Epithelial cell of esophagus (primary cell): ENCODE measurements at regions not wholly inside any gene's neighbourhood (a gene's known extent, or its start where the extent isn't known, plus 50 kb on each side); places are given as distances from the start of the nearest gene placed in this dataset.

Experiments used
- DNase-seq: peaks from one replicate; pipeline ENCODE4 v3.0.0; 2010; ENCODE audit warnings: low read depth
- H3K4me3 ChIP-seq: 2 replicates; pipeline ENCODE4 v1.5.1; 2011; ENCODE audit warnings: mild to moderate bottlenecking, low read length, control low read depth
- TF ChIP-seq, protein P1 (sequence below): IDR thresholded peaks from 2 replicates; pipeline ENCODE4 v1.5.1; 2011; ENCODE audit warnings: low read depth, mild to moderate bottlenecking, low read length, control low read depth, inconsistent platforms; ENCODE audit not compliant: insufficient read depth; ENCODE audit errors: missing control alignments

DNA sequence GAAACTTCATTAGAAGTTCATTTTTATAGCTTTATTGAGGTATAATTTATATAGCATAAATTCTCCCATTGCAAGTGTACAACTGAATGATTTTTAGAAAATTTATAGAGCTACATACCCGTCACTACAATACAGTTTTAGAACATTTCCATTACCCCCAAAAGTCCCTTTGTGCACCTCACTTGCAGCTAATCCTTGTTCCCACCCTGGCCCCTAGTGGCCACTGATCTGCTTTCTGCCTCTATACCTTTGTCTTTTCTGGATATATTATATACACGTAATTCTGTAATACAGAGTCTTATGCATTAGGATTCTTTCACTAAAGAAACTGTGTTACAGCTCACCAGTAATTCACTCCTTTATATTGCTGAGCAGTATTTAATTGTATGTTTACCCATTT lies 145.1 kb upstream of the DIO2 start:
- TF ChIP-seq, protein P1, sequence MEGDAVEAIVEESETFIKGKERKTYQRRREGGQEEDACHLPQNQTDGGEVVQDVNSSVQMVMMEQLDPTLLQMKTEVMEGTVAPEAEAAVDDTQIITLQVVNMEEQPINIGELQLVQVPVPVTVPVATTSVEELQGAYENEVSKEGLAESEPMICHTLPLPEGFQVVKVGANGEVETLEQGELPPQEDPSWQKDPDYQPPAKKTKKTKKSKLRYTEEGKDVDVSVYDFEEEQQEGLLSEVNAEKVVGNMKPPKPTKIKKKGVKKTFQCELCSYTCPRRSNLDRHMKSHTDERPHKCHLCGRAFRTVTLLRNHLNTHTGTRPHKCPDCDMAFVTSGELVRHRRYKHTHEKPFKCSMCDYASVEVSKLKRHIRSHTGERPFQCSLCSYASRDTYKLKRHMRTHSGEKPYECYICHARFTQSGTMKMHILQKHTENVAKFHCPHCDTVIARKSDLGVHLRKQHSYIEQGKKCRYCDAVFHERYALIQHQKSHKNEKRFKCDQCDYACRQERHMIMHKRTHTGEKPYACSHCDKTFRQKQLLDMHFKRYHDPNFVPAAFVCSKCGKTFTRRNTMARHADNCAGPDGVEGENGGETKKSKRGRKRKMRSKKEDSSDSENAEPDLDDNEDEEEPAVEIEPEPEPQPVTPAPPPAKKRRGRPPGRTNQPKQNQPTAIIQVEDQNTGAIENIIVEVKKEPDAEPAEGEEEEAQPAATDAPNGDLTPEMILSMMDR: peak; percentile 46
- DNase-seq: peak; percentile 8
- no peak overlapping the region for H3K4me3 ChIP-seq

DNA sequence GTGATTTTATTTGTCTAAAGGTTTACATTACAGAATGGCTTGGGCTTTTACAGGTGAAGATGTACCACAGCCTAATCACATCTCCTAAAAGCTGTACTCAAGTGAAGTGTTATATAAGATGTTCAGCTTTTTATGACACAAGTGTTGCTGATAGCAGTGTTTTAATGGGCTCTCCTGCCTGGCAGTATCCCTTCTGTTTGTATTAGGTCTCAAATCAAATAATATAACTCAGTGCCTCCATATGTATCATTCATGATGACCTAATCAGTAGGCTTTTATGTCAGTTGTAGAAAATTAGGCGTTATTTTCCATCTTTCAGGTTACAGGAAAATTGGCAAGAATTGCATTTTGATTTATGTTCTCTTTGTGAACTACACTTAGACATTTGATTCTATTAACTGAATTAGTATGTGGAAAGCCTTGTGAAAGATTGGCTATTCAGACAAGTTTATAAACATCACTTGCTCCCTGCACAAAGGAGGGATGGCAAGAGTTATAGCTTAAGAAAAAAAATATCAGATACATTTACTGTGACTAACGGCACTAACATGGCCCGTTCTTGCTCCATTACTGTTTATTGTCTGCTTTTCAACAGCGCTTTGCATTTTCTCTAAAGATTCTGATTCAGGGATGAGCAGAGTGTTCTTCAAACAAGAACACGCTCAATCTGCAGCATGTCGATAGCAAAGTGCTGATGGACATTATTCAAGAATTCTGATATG lies 143.7 kb upstream of the DIO2 start:
- TF ChIP-seq, protein P1: no peak
- H3K4me3 ChIP-seq: no peak overlapping the region
- no peak for DNase-seq

DNA sequence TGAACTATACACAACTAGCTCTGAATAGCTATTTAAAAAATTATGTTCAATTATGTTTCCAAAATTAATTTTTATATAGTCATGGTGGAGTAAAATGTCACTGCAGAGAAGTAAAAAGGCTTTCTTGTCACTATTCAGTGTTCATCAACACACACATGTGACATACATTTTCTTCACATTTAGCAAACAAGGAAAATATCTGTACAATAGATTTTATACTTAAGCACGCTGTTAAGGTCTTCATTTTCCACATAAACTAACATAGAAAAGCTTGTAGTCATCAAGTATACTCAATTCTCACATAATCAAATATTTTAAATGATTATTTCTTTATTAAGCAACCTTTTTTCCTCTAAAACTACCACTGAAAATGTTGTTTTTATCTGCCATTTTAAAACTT lies 141.2 kb upstream of the DIO2 start:
- TF ChIP-seq, protein P1: no peak
- DNase-seq: no peak
- H3K4me3 ChIP-seq: no peak overlapping the region

DNA sequence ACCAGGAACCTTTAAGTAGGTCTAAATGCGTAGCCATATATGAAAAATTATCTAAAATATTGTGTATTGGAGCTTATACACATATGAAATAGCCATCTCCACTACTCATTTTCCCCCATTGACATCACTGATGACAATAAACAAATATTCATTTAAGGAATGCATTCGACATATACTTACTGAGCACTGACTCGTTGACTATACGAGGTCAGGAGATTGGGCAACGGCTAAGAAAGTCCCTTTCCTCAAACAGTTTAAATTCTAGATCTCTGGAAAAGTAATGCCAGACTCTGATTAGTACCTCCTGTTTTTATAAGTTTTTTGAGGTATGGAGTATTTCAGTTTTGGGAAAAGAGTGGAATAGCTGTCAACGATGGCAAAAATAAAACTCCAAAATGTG lies 139.4 kb upstream of the DIO2 start:
- peak; percentile 12 for DNase-seq
- no peak overlapping the region for H3K4me3 ChIP-seq
- TF ChIP-seq, protein P1: no peak

DNA sequence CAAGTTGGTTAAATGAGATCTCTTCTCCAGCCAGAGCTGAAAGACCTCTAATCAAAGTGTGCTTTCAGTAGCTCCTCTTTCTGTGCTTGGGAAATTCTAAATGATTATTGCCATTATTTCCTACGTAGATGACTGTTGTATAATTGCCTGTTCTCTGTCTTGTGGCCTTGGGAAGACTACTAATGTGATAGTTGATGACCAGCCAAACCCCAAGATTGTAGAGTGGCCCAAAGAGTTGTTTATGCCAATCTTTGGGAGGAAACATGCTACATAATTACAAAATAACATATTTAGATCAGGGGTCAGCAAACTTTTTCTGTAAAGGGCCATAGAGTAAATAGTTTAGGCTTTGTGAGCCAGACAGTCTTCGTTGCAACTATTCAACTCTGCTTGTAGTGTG lies 135.1 kb upstream of the DIO2 start:
- TF ChIP-seq, protein P1: no peak
- no peak for DNase-seq

DNA sequence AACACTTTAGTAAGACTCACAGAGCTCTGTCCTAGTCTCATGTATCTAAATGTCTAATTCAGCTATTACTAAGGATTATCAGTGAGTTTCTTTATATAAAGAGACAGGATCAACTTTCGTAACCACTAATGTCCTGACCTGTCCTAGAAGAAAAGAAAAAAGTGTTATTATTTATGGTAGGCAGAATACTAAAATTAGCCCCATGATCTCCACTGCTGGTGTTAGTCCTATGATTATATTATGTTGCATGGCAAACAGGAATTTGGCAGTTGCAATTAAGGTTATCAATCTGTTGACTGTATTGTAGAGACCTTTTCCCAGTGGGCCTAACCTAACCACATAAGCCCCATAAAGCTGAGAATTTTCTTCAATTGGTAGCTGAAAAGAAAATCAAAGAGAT lies 132.9 kb upstream of the DIO2 start:
- TF ChIP-seq, protein P1: no peak
- DNase-seq: no peak
- no peak overlapping the region for H3K4me3 ChIP-seq

More for the DNA sequence above, 135.1 kb upstream of the DIO2 start:
- no peak overlapping the region for H3K4me3 ChIP-seq

DNA sequence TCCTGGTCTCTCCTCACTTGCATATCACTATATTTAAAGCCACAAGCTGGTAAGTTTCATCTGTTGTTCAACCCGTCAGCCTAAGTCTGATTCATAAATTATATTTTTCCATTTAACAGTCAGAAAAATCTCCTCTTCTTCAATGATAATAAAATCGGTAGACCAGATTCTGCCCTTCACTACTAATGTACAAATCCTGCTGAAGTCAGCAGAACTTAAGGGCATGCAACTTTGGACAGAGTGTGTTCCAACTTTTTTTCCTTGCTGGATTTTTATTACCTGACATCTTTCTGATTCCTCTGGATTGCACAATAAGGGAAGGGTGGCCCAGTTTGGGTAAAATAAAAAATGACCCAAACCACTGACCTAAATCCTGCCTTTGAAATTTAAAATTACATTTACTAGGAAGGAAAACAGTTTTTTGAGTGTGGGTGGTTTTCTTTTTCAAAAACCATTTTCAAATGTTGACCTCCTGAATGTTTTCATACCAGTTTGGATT lies 125.4 kb upstream of the DIO2 start:
- TF ChIP-seq, protein P1: no peak
- DNase-seq: no peak
- no peak overlapping the region for H3K4me3 ChIP-seq
